ENCODE measurements at regions not wholly inside any gene's neighbourhood (a gene's known extent, or its start where the extent isn't known, plus 50 kb on each side); places are given as distances from the start of the nearest gene placed in this dataset.

DNA sequence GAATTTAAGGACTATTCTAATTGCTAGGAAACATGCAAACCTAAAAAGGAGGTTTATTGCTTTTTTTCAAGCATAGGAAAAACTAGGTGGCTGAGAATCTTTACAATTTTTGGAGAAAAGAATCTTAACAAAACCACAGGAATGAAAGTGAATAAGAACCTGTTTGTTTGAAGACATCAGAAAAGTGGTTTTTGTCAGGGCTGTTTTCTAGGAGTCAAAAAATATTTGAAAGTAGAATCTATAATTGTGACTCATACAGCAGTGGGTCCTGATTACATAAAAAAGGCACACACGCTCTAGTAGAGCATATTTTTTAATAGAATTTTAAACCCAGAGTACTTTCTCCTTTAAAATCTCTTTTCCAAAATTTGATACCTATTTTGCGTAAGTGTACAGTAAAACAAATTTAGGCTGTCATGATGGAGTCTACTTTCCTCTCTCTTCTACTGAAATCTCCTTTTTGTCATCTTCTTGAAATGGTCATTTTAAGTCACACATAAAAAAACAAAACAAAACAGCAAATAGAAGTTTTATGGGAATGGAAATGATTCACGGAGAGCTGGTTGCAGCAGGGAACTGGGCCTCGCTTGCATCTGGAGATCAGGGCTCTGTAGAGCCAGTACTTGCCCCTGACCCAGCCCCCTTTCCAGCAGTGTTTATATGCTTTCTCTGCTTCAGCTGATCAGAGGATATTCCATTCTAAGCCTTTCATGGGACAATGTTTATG is 59.1 kb upstream of the PELI1 start:
- Histone ChIP-seq H3K27ac (replicated peaks) (peak overlapping the region; percentile 76; the same call in 1 of the 2 replicates), H3K4me3 (replicated peaks; ENCODE audit: insufficient read depth, low read length) (no peak overlapping the region), H3K27me3 (ENCODE audit: insufficient read depth, poor library complexity, severe bottlenecking) (no peaks in the 10 kb centered on the region)
- DNase-seq (ENCODE audit: low read depth in 1 of 2, low spot score in 1 of 2), result no peak
- TF ChIP-seq SPI1 (IDR thresholded peaks at IDR 0.05; ENCODE audit: borderline replicate concordance, low read depth) (no peak), GABPA (IDR thresholded peaks at IDR 0.05; ENCODE audit: low read depth) (no peak), POLR2AphosphoS5 (IDR thresholded peaks at IDR 0.05; ENCODE audit: low read depth) (no peak)
- TF ChIP-seq, protein P1, sequence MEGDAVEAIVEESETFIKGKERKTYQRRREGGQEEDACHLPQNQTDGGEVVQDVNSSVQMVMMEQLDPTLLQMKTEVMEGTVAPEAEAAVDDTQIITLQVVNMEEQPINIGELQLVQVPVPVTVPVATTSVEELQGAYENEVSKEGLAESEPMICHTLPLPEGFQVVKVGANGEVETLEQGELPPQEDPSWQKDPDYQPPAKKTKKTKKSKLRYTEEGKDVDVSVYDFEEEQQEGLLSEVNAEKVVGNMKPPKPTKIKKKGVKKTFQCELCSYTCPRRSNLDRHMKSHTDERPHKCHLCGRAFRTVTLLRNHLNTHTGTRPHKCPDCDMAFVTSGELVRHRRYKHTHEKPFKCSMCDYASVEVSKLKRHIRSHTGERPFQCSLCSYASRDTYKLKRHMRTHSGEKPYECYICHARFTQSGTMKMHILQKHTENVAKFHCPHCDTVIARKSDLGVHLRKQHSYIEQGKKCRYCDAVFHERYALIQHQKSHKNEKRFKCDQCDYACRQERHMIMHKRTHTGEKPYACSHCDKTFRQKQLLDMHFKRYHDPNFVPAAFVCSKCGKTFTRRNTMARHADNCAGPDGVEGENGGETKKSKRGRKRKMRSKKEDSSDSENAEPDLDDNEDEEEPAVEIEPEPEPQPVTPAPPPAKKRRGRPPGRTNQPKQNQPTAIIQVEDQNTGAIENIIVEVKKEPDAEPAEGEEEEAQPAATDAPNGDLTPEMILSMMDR (IDR thresholded peaks at IDR 0.05; ENCODE audit: insufficient read depth, low read length), result no peak
- TF ChIP-seq, protein P2, sequence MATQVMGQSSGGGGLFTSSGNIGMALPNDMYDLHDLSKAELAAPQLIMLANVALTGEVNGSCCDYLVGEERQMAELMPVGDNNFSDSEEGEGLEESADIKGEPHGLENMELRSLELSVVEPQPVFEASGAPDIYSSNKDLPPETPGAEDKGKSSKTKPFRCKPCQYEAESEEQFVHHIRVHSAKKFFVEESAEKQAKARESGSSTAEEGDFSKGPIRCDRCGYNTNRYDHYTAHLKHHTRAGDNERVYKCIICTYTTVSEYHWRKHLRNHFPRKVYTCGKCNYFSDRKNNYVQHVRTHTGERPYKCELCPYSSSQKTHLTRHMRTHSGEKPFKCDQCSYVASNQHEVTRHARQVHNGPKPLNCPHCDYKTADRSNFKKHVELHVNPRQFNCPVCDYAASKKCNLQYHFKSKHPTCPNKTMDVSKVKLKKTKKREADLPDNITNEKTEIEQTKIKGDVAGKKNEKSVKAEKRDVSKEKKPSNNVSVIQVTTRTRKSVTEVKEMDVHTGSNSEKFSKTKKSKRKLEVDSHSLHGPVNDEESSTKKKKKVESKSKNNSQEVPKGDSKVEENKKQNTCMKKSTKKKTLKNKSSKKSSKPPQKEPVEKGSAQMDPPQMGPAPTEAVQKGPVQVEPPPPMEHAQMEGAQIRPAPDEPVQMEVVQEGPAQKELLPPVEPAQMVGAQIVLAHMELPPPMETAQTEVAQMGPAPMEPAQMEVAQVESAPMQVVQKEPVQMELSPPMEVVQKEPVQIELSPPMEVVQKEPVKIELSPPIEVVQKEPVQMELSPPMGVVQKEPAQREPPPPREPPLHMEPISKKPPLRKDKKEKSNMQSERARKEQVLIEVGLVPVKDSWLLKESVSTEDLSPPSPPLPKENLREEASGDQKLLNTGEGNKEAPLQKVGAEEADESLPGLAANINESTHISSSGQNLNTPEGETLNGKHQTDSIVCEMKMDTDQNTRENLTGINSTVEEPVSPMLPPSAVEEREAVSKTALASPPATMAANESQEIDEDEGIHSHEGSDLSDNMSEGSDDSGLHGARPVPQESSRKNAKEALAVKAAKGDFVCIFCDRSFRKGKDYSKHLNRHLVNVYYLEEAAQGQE (IDR thresholded peaks at IDR 0.05; ENCODE audit: insufficient replicate concordance, low read depth), result no peak

DNA sequence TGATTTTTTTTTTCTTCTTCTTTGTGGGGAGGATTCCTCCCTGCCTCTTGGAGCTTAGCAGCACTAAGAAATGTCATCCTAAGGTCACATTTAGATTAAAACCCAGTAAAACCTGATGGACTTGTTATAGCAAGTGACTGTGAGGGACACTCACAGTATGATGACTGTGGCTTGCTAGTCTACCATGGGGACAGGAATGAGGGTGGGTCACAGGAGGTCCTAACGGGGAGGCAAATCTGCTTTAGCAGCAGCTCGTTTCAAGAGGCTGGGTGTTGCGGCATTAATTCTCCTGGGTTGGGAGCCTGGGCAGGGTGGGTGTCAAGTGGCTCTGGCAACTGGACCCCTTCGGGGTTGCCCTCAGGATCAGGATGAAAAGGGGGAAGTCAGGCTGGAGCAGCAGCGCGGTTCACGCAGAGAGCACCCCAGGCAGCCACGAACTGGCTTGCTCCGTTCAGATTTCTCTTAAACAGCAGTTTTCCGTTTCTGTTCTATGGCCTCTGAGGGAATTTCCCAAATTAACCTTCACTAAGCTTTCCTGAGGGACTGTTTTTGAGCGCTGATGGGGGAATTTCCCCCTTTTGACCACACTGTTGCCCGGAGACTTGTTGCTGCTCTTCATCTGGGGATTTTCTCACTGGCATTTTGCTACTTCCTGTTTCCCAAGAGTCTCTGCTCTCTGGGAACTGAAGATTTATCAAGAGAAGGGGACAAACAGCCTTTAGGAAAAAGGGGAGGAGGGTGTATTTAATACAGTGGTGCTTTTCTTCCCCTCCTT is 59.8 kb upstream of the PELI1 start:
- TF ChIP-seq, protein P1 (IDR thresholded peaks at IDR 0.05; ENCODE audit: insufficient read depth, low read length), result no peak
- TF ChIP-seq SPI1 (IDR thresholded peaks at IDR 0.05; ENCODE audit: borderline replicate concordance, low read depth), result peak; percentile 78
- peak; percentile 26; the same call in 1 of the 2 replicates for TF ChIP-seq GABPA (IDR thresholded peaks at IDR 0.05; ENCODE audit: low read depth)
- TF ChIP-seq POLR2AphosphoS5 (IDR thresholded peaks at IDR 0.05; ENCODE audit: low read depth), result peak; percentile 59; the same call in 1 of the 2 replicates
- TF ChIP-seq, protein P2 (IDR thresholded peaks at IDR 0.05; ENCODE audit: insufficient replicate concordance, low read depth), result peak; percentile 70
- Histone ChIP-seq H3K27ac (replicated peaks) (peak overlapping the region; percentile 76), H3K4me3 (replicated peaks; ENCODE audit: insufficient read depth, low read length) (peak overlapping the region; percentile 19), H3K27me3 (ENCODE audit: insufficient read depth, poor library complexity, severe bottlenecking) (no peaks in the 10 kb centered on the region)
- peak in 1 of 2 experiments; percentile 52 for DNase-seq (ENCODE audit: low read depth in 1 of 2, low spot score in 1 of 2)

DNA sequence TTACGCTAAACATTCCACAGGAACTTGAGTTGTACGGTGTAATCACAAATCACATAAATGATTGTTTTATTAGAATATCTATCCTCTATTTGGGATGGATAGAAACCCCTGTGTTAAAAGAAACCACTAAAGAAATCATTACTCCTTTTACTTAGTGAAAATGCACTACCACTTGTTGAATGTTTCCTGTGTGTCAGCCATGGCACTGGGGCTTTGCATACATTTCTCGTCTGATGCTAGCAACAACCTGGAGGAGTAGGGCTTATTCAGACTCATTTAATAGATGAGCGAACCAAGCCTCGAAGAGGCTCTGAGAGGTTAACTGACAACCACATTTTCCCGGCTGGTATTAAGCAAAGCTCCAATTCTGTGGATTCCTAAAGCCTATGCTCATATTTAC is 60.5 kb upstream of the PELI1 start:
- peak overlapping the region; percentile 76 for H3K27ac ChIP-seq (replicated peaks)
- DNase-seq (ENCODE audit: low read depth in 1 of 2, low spot score in 1 of 2), result no peak
- H3K27me3 ChIP-seq (ENCODE audit: insufficient read depth, poor library complexity, severe bottlenecking), result no peaks in the 10 kb centered on the region
- TF ChIP-seq, protein P1 (IDR thresholded peaks at IDR 0.05; ENCODE audit: insufficient read depth, low read length), result no peak
- no peak for TF ChIP-seq POLR2AphosphoS5 (IDR thresholded peaks at IDR 0.05; ENCODE audit: low read depth)
- no peak overlapping the region for H3K4me3 ChIP-seq (replicated peaks; ENCODE audit: insufficient read depth, low read length)
